EH (cell line): ENCODE measurements at regions not wholly inside any gene's neighbourhood (a gene's known extent, or its start where the extent isn't known, plus 50 kb on each side); places are given as distances from the start of the nearest gene placed in this dataset.
A peak's percentile ranks its signal among the peaks of the same experiment; 100 is the strongest.

Experiments used
- DNase-seq: peaks from one replicate; pipeline ENCODE4 v3.0.0-alpha.2; 2015; ENCODE audit warnings: low read depth

DNA sequence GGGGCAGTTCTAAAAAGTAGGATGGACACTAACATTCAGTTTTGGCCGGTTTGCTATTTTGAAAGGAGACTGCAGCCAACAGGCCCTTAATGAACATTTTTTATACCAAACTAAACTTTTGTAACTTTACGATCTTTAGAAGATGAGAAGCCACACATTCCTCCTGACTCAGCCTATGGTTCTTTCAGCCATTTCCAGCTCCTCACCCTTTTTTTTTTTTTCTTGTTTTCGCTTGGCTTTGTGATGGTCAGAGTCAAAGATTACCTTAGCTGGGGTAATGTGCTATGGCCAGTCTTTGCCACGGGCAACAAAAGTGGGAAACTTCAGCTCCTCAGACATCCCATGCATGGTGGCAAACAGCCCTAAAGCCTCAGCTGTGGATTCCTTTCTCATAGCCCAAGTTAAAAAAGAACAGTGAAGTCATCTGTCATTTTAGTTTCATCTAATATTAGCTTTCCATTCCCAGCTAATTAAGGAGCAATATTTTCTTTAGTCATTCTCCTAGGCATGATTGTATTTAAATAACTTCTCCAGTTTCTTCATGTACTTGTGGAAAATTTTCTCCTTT, 368.7 kb downstream of the MFSD1 start:
- DNase-seq: peak; percentile 89

DNA sequence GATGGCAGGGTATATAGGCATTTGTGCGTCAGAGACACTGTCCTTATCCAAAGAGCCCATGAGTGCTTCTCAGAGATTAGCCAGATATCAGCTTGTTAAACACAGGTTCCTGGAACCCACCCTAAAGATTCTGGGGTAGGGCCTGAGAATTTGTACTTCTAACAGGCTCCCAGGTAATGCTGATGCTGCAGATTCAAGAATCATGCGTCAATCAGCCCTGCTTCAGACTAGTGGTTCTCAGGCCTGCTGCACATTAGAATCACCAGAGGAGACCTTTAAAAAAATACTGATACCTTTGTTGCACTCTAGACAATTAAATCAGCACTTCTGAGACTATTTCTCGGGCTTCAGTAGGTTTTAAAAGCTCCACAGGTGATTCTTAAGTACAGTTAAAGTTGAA, 369.5 kb downstream of the MFSD1 start:
- no peak for DNase-seq

- DNase-seq: no peak
Observed at GRCh38 chr3:159172473-159172872, 370.6 kb downstream of the MFSD1 start.

GRCh38 chr3:159174715-159175692, 373.1 kb downstream of the MFSD1 start:
- peak; percentile 28 for DNase-seq

GRCh38 chr3:159178209-159178897, 376.5 kb downstream of the MFSD1 start:
- no peak for DNase-seq

DNA sequence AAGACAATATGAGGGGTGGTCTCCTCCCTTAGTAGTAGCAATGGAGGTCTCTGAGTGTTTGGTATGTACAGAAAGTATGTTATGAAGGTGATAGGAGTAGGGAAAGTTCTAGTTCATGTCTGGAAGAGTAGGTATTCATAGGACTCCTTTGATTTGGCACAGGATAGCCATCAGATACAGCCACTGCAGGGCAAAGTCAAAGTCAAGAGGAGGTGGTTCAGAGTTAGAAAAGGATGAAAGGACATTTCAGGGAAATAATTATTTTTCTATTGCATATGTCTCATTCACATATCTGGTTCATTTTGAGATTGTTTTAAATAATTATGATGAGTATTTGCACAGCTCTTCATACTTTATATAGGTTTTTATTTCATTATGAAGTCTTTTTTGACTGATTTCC, 381.1 kb downstream of the MFSD1 start:
- no peak for DNase-seq

- DNase-seq: peak; percentile 24
Observed at GRCh38 chr3:159185443-159186050, 383.7 kb downstream of the MFSD1 start.

- DNase-seq: no peak
Observed at GRCh38 chr3:159186581-159186980, 384.7 kb downstream of the MFSD1 start.

DNA sequence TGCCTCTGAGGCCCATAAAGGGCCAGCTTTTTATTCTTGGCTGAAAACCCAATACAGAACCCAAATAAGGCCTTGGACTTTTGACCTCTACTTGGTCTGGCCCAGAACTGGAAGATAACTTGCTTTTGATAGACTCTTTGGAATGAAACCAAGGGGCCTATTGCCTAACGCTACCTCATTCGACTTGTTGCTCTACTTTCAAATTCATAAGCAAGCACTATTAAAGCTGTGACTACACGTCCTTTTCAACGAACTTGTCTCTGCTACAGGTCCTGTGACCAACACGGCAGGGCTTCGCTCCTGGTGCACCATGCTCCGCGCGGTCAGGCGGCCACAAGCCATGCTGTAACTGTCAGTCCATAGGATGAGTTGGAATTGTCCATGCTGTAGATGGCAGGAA, 385.4 kb downstream of the MFSD1 start:
- no peak for DNase-seq

DNA sequence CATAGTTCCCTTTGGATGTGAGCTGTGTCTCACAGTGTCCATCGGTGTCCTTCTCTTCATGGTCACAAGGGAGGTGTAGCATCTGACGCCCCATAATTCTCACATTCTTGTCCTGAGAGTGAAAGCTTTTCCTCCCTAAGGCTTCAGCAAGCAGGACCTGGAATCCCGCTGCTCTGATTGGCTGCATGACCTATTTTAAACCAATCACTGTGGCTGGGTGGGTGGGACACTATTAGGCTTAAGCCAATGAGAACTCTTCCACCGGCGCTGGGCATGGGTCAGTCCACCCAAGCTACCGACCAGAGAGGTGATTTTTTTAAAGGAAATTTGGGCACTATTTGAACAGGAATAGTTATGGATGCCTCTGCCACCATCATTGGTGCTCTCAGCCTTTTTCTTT, 385.9 kb downstream of the MFSD1 start:
- DNase-seq: no peak

DNA sequence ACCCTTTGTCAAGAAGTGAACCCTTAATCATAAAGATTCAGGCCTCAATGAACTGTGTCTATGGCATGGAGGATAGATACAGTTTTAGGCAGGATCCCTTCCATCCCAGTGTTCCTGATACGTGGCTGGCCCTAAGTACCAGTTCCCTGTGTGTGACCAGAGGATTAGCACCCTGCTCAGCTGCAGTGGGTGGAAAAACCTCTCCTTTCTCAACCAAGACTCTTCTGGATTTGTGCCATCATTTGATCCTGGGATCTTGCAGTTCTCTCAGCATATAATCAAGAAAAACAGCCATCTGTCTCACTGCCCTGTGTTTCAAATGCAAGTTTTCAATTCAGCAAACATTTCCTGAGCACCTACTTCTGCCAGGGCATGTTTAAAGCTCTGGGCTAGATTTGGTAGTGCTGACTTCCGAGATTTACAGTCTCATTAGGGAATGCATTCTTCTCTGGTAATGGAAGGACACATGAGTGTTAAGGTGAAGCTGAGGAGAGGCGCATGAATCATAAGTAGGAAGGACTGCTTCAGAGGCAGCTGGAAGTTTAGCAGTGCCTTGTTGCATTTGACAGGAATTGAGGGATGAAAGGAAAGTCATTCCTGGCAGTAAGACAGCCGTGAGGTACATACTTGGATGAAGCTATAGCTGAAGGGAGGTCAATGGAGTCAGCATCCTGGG, 388.3 kb downstream of the MFSD1 start:
- DNase-seq: peak; percentile 81

DNA sequence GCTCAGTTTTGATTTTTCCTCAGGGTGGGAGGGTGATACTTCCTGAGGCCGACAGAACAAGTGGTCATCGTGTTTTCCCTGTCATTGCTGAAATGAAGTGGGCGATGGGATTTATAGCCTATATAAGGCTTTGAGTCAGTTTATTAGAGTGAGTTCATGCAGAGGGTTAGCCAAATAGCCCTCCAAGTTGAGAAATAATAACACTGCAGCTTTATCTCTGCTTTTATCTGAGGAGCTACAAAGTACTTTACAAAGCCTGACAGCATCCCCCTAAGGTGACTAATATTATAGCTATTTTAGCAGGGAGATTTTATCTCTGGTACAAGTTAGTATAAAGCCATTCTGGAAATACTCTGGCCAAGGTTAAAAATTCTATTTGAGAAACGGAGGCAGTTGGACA, 389.6 kb downstream of the MFSD1 start:
- DNase-seq: peak; percentile 94

DNA sequence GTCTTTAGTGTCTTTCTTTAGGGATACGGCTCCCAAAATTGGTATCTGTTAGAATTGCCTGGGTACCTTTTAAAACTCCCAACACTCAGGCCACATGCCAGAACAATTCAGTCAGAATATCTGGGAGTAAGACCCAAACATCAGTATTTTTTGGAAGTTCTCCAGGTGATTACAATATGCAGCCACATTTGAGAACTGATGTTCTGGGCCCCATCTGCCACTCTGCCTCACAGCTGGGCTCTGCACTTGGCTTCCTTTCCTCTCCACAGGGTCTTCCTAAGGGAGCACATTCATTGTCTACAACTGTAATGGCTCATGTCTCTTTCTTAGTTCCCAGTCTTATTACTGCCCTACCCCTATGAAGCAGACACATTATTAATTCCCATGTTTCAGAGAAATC, 394.5 kb downstream of the MFSD1 start:
- no peak for DNase-seq

GRCh38 chr3:159200176-159200575, 398.3 kb downstream of the MFSD1 start:
- DNase-seq: peak; percentile 85

- peak; percentile 45 for DNase-seq
Observed at GRCh38 chr3:159208050-159208449, 406.2 kb downstream of the MFSD1 start.

DNA sequence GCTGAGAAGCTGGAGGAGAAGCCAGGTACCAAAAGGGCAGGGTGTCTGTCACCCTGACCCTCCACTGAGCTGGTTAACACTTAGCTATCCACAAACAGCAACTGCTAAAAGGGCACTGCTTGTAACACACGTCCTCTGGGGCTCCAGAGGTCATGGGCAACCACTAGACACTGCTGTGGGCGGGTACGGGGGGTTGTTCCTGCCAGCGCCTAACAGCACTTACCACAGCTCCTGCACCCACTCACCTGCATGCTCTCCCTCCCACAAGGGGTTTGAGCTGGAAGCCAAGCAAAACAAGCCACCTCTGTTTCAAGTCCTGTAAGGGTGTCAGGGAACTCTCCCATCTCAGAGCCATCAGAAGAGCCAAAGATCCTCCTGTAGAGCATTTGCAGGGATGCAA, 407.6 kb downstream of the MFSD1 start:
- DNase-seq: no peak

GRCh38 chr3:159210336-159210735, 408.5 kb downstream of the MFSD1 start:
- DNase-seq: no peak

DNA sequence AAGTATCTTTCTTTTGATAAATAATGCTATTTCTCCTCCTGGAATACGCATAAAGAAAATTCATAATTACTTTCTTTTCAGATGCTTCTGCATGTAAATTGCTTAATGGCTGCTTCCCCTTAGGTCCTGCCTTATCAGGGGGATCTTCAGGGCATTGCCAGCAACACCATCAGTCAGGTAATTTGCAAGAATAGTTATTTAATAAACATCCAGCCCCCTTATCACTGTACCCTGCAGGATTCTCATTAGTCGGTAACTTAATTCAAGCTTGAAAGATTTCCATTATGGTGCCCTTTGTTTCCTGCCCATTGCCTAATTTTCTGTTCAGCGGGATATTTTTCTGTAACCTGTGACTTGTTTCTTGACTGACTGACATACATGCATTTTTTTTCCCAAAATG, 414.5 kb downstream of the MFSD1 start:
- no peak for DNase-seq

GRCh38 chr3:159219231-159219630, 417.4 kb downstream of the MFSD1 start:
- no peak for DNase-seq

- no peak for DNase-seq
Observed at GRCh38 chr3:159221335-159221734, 419.5 kb downstream of the MFSD1 start.

- DNase-seq: no peak
Observed at GRCh38 chr3:159229116-159229680, 427.3 kb downstream of the MFSD1 start.

DNA sequence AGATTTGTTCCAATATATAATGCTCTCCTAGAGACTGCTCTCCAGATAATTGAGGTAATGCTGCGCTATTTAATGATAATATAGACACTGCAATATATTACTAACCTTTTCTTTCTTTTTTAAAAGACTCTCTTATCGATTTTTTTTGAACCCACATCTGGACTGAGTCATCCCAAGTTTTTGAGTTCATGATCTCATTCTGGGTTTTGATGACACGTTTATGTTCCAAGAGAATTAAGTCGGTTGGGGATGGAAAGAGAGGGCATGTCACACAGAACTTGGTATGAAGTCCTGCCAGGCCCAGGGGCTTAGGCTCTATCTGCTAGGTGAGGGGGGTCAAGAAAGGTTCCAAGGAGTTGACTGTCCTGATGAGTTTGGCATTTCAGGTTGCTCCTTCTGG, 431.1 kb downstream of the MFSD1 start:
- DNase-seq: no peak
